Smooth muscle cell (in vitro differentiated cells): ENCODE measurements at regions not wholly inside any gene's neighbourhood (a gene's known extent, or its start where the extent isn't known, plus 50 kb on each side); places are given as distances from the start of the nearest gene placed in this dataset.
A peak's percentile ranks its signal among the peaks of the same experiment; 100 is the strongest.

ENCODE experiments used
- DNase-seq: peaks from one replicate; lab custom pipeline; 2025; ENCODE audit not compliant: unreplicated experiment; lab: John Stamatoyannopoulos, UW
- H2AFZ ChIP-seq: fragments of 200-600 bp; sonication (generic); 2 replicates; pipeline ENCODE4 v1.6.0; 2016; ENCODE audit warnings: antibody characterized with exemption, low read depth, mild to moderate bottlenecking
- H3F3A ChIP-seq: fragments of 200-600 bp; sonication (generic); 2 replicates; pipeline ENCODE4 v1.6.0; 2017; ENCODE audit warnings: antibody characterized with exemption, low read depth
- H3K27ac ChIP-seq: fragments of 200-600 bp; sonication (generic); 2 replicates; pipeline ENCODE4 v1.5.1; 2016; ENCODE audit warnings: low read depth, mild to moderate bottlenecking
- H3K27me3 ChIP-seq: fragments of 200-600 bp; sonication (generic); 2 replicates; pipeline ENCODE4 v1.6.1; 2016; ENCODE audit warnings: low read depth, mild to moderate bottlenecking
- H3K36me3 ChIP-seq: fragments of 200-600 bp; sonication (generic); 2 replicates; pipeline ENCODE4 v1.5.1; 2016; ENCODE audit warnings: low read depth
- H3K4me1 ChIP-seq: fragments of 200-600 bp; sonication (generic); 2 replicates; pipeline ENCODE4 v1.5.1; 2016; ENCODE audit warnings: low read depth
- H3K4me2 ChIP-seq: fragments of 200-600 bp; sonication (generic); 2 replicates; pipeline ENCODE4 v1.6.0; 2016; ENCODE audit warnings: mild to moderate bottlenecking
- H3K4me3 ChIP-seq: fragments of 200-600 bp; sonication (generic); 2 replicates; pipeline ENCODE4 v1.5.1; 2016; ENCODE audit warnings: mild to moderate bottlenecking
- H3K79me2 ChIP-seq: fragments of 200-600 bp; sonication (generic); 2 replicates; pipeline ENCODE4 v1.6.0; 2016; ENCODE audit warnings: low read depth, mild to moderate bottlenecking
- H3K9ac ChIP-seq: fragments of 200-600 bp; sonication (generic); 2 replicates; pipeline ENCODE4 v1.6.0; 2016; ENCODE audit warnings: low read depth
- H3K9me3 ChIP-seq: fragments of 200-600 bp; sonication (generic); replicated peaks from 2 replicates; pipeline ENCODE4 v1.5.1; 2016; ENCODE audit warnings: low read depth
- H4K20me1 ChIP-seq: fragments of 200-600 bp; sonication (generic); 2 replicates; pipeline ENCODE4 v1.6.0; 2016; ENCODE audit warnings: low read depth
- CTCF ChIP-seq: fragments of 200-600 bp; sonication (generic); IDR thresholded peaks from 2 replicates; pipeline ENCODE4 v1.5.1; 2017; ENCODE audit warnings: borderline replicate concordance, mild to moderate bottlenecking, antibody characterized with exemption; ENCODE audit not compliant: insufficient read depth, poor library complexity, severe bottlenecking
- WGBS: methylation state at CpG from one replicate; pipeline ENCODE4 v1.1.7; 2016; ENCODE audit warnings: low lambda C conversion rate; 5-methylcytosine and 5-hydroxymethylcytosine counted together

- Histone ChIP-seq H3K9ac (no peak overlapping the region), H3K4me3 (no peak overlapping the region), H3F3A (no peaks in the 10 kb centered on the region), H3K27me3 (no peaks in the 10 kb centered on the region), H3K4me1 (peaks cover 4% of the 10 kb centered on the region), H2AFZ (no peak overlapping the region), H4K20me1 (no peaks in the 10 kb centered on the region), H3K9me3 (no peaks in the 10 kb centered on the region), H3K36me3 (no peaks in the 10 kb centered on the region), H3K4me2 (no peak overlapping the region), H3K79me2 (no peaks in the 10 kb centered on the region), H3K27ac (no peak overlapping the region)
- 51% methylated on average over 4 of the region's 4 CpGs for WGBS
- DNase-seq = no peak
- no peak for TF ChIP-seq CTCF
Measured at GRCh38 chr13:34017231-34017630, 199.3 kb downstream of the RFC3 start.

- no peaks in the 10 kb centered on the region for H3F3A ChIP-seq
- TF ChIP-seq CTCF = no peak
- no peaks in the 10 kb centered on the region for H3K79me2 ChIP-seq
- H3K4me2 ChIP-seq = peak overlapping the region; percentile 73
- WGBS = 10% methylated on average over 6 of the region's 6 CpGs
- H3K4me3 ChIP-seq = peak overlapping the region; percentile 16
- H3K27ac ChIP-seq = peak overlapping the region; percentile 85
- DNase-seq = no peak
- peak overlapping the region; percentile 78 for H2AFZ ChIP-seq
- H3K4me1 ChIP-seq = peaks cover 4% of the 10 kb centered on the region
- H3K27me3 ChIP-seq = no peaks in the 10 kb centered on the region
- H4K20me1 ChIP-seq = no peaks in the 10 kb centered on the region
- no peaks in the 10 kb centered on the region for H3K36me3 ChIP-seq
- H3K9me3 ChIP-seq = no peaks in the 10 kb centered on the region
- peak overlapping the region; percentile 31 for H3K9ac ChIP-seq
Measured at GRCh38 chr13:34019870-34020269, 201.9 kb downstream of the RFC3 start.

- H3K9ac ChIP-seq = no peak overlapping the region
- no peaks in the 10 kb centered on the region for H3K79me2 ChIP-seq
- H3K9me3 ChIP-seq = no peaks in the 10 kb centered on the region
- TF ChIP-seq CTCF = no peak
- no peaks in the 10 kb centered on the region for H4K20me1 ChIP-seq
- H3K27ac ChIP-seq = peak overlapping the region; percentile 85
- no peaks in the 10 kb centered on the region for H3K36me3 ChIP-seq
- no peaks in the 10 kb centered on the region for H3K27me3 ChIP-seq
- no peak overlapping the region for H2AFZ ChIP-seq
- no peaks in the 10 kb centered on the region for H3F3A ChIP-seq
- DNase-seq = no peak
- H3K4me3 ChIP-seq = no peak overlapping the region
- peak overlapping the region; percentile 73 for H3K4me2 ChIP-seq
- H3K4me1 ChIP-seq = peaks cover 4% of the 10 kb centered on the region
- 76% methylated on average over 3 of the region's 3 CpGs for WGBS
Measured at GRCh38 chr13:34020388-34020787, 202.4 kb downstream of the RFC3 start.

- DNase-seq = no peak
- Histone ChIP-seq H3K4me3 (no peak overlapping the region), H4K20me1 (no peaks in the 10 kb centered on the region), H3F3A (no peaks in the 10 kb centered on the region), H2AFZ (no peak overlapping the region), H3K36me3 (no peaks in the 10 kb centered on the region), H3K4me2 (no peak overlapping the region), H3K79me2 (no peaks in the 10 kb centered on the region), H3K4me1 (peaks cover 4% of the 10 kb centered on the region), H3K27ac (no peak overlapping the region), H3K27me3 (no peaks in the 10 kb centered on the region), H3K9ac (no peak overlapping the region), H3K9me3 (no peaks in the 10 kb centered on the region)
- TF ChIP-seq CTCF = no peak
Measured at GRCh38 chr13:34021619-34022018, 203.7 kb downstream of the RFC3 start.
